PC-9 (cell line): ENCODE measurements at regions not wholly inside any gene's neighbourhood (a gene's known extent, or its start where the extent isn't known, plus 50 kb on each side); places are given as distances from the start of the nearest gene placed in this dataset.

Source experiments
- EZH2 ChIP-seq: fragments of 200-600 bp; sonication (generic); IDR thresholded peaks from 2 replicates; pipeline ENCODE4 v1.8.0; 2017; ENCODE audit warnings: antibody characterized with exemption, low read depth
- TF ChIP-seq, protein P1 (sequence below): fragments of 200-600 bp; sonication (generic); conservative IDR thresholded peaks from 2 replicates; pipeline ENCODE4 v1.6.1; 2017; ENCODE audit warnings: mixed run types, antibody characterized with exemption, mild to moderate bottlenecking, moderate library complexity

DNA sequence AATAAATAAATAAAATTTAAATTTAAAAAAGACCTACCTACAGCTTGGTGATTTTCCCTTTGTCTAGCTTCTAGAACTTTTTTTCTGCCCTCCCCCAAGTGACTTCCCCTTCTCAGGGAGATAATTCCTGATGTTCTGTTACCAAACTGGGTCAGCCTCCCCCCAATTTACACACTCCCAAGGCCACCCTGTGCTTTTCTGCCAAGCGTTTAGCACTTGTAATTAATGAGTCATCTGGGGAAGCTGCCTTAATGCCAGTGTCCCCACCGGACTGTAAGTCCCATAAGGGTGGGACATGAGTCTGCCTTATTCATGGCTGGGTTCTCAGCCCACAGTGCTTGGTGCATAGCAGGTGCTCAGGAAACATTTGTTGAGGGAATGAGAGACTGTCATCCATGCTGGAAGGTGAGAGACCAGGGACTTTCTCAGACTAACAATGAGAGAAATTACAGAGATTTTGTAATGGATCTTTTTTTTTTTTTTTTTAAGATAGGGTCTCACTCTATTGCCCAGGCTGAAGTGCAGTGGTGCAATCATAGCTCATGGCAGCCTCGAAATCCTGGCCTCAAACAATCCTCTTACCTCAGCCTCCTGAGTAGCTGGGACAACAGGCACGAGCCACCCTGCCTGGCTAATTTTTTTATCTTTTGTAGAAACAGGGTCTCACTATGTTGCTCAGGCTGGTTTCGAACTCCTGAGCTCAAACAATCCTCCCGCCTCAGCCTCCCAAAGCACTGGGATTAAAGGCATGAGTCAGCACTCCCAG is 106.8 kb downstream of the PHETA1 start:
- TF ChIP-seq, protein P1, sequence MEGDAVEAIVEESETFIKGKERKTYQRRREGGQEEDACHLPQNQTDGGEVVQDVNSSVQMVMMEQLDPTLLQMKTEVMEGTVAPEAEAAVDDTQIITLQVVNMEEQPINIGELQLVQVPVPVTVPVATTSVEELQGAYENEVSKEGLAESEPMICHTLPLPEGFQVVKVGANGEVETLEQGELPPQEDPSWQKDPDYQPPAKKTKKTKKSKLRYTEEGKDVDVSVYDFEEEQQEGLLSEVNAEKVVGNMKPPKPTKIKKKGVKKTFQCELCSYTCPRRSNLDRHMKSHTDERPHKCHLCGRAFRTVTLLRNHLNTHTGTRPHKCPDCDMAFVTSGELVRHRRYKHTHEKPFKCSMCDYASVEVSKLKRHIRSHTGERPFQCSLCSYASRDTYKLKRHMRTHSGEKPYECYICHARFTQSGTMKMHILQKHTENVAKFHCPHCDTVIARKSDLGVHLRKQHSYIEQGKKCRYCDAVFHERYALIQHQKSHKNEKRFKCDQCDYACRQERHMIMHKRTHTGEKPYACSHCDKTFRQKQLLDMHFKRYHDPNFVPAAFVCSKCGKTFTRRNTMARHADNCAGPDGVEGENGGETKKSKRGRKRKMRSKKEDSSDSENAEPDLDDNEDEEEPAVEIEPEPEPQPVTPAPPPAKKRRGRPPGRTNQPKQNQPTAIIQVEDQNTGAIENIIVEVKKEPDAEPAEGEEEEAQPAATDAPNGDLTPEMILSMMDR, result no peak
- no peak for TF ChIP-seq EZH2
